GM12878 (cell line): ENCODE measurements at regions not wholly inside any gene's neighbourhood (a gene's known extent, or its start where the extent isn't known, plus 50 kb on each side); places are given as distances from the start of the nearest gene placed in this dataset.

Source experiments
- HDAC6 ChIP-seq: fragments of 200-600 bp; sonication (generic); IDR thresholded peaks from one replicate; pipeline ENCODE4 v1.8.0; 2017; ENCODE audit warnings: antibody characterized with exemption; ENCODE audit not compliant: unreplicated experiment
- POLR2A ChIP-seq: IDR thresholded peaks from 2 replicates; pipeline ENCODE4 v1.6.1; 2011; ENCODE audit warnings: low read depth, mild to moderate bottlenecking, low read length
- YY1 ChIP-seq: IDR thresholded peaks from 2 replicates; pipeline ENCODE4 v1.6.1; 2011; ENCODE audit warnings: low read depth, mild to moderate bottlenecking, low read length

DNA sequence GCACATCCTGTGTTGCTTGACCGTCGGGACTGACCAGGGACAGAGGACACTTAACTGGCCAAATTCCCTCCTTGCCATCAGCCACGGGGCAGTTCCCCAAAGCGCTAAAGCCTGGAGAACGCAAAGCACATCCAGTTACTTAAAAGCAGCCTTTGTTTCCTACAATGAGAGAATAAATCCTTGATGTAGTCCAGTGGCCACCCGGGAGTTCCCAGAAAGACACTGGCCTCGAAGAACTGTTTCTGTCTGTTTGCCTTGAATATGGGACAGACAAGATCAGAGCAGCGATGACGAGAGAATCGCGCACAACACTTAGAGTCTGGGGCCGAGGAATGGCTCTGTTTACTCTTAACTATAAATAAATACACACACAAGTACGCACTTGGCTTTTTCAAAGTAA, 102.2 kb downstream of the TNFAIP2 start:
- no peak for TF ChIP-seq POLR2A
- TF ChIP-seq YY1, result no peak
- no peak for TF ChIP-seq HDAC6
